DND-41 (cell line): ENCODE measurements at regions not wholly inside any gene's neighbourhood (a gene's known extent, or its start where the extent isn't known, plus 50 kb on each side); places are given as distances from the start of the nearest gene placed in this dataset.

ENCODE experiments used
- ATAC-seq: fragments of 200-7000 bp; cut with Tn5 transposase; 3 replicates; pipeline ENCODE4 v1.9.1; 2021; ENCODE audit warnings: low read depth; ENCODE audit not compliant: insufficient read depth
- DNase-seq: peaks from one replicate; pipeline ENCODE4 v3.0.0-alpha.2; 2020
- H2AFZ ChIP-seq: 2 replicates; pipeline ENCODE4 v1.6.0; 2012; ENCODE audit warnings: low read depth, low read length
- H3K27ac ChIP-seq: 2 replicates; pipeline ENCODE4 v1.5.1; 2012; ENCODE audit warnings: low read length, inconsistent platforms
- H3K27me3 ChIP-seq: fragments of 200-600 bp; sonication (generic); 2 replicates; pipeline ENCODE4 v1.6.0; 2012; ENCODE audit warnings: low read length, mild to moderate bottlenecking, inconsistent platforms; ENCODE audit not compliant: insufficient read depth, poor library complexity
- H3K36me3 ChIP-seq: 2 replicates; pipeline ENCODE4 v1.5.1; 2012; ENCODE audit warnings: low read length, inconsistent platforms; ENCODE audit not compliant: insufficient read depth
- H3K4me1 ChIP-seq: 2 replicates; pipeline ENCODE4 v1.5.1; 2012; ENCODE audit warnings: mild to moderate bottlenecking, low read length; ENCODE audit not compliant: insufficient read depth
- H3K4me2 ChIP-seq: 2 replicates; pipeline ENCODE4 v1.6.0; 2012; ENCODE audit warnings: mild to moderate bottlenecking, moderate library complexity, low read length, inconsistent platforms; ENCODE audit not compliant: insufficient read depth
- H3K4me3 ChIP-seq, 2 experiments: fragments of 200-600 bp in 1 of 2; shearing (Covaris generic) in 1 of 2; 2 replicates each; pipeline ENCODE4 v1.5.1; 2012 to 2016; ENCODE audit warnings: inconsistent platforms in 2 of 2, low read length in 2 of 2, mild to moderate bottlenecking in 2 of 2, low read depth in 1 of 2, moderate library complexity in 1 of 2
- H3K79me2 ChIP-seq: 2 replicates; pipeline ENCODE4 v1.6.0; 2012; ENCODE audit warnings: low read length, inconsistent platforms; ENCODE audit not compliant: insufficient read depth
- H3K9ac ChIP-seq: 2 replicates; pipeline ENCODE4 v1.6.0; 2012; ENCODE audit warnings: low read depth, mild to moderate bottlenecking, inconsistent platforms, low read length, moderate library complexity
- H3K9me3 ChIP-seq: 2 replicates; pipeline ENCODE4 v1.5.1; 2012; ENCODE audit warnings: low read length, moderate library complexity, mild to moderate bottlenecking, inconsistent platforms; ENCODE audit not compliant: insufficient read depth, severe bottlenecking
- H4K20me1 ChIP-seq: 2 replicates; pipeline ENCODE4 v1.6.0; 2012; ENCODE audit warnings: low read length; ENCODE audit not compliant: insufficient read depth
- CTCF ChIP-seq: IDR thresholded peaks from 2 replicates; pipeline ENCODE4 v1.5.1; 2012; ENCODE audit warnings: borderline replicate concordance, low read length, moderate library complexity, mild to moderate bottlenecking; ENCODE audit not compliant: poor library complexity, severe bottlenecking; ENCODE audit errors: extremely low read depth
- EZH2 ChIP-seq: IDR thresholded peaks from 3 replicates; pipeline ENCODE4 v1.6.1; 2012; ENCODE audit warnings: borderline replicate concordance, low read depth, mild to moderate bottlenecking, moderate library complexity, low read length, inconsistent platforms; ENCODE audit not compliant: severe bottlenecking

- H3K4me2 ChIP-seq, result no peak overlapping the region
- H3K79me2 ChIP-seq, result no peaks in the 10 kb centered on the region
- H4K20me1 ChIP-seq, result no peaks in the 10 kb centered on the region
- H3K9ac ChIP-seq, result no peak overlapping the region
- no peak overlapping the region for H3K27ac ChIP-seq
- no peak overlapping the region for H3K4me3 ChIP-seq
- H3K4me1 ChIP-seq, result no peaks in the 10 kb centered on the region
- peaks cover 6% of the 10 kb centered on the region for H3K27me3 ChIP-seq
- DNase-seq (no peak), ATAC-seq (no peak)
- no peaks in the 10 kb centered on the region for H3K36me3 ChIP-seq
- H2AFZ ChIP-seq, result no peak overlapping the region
- TF ChIP-seq EZH2 (no peak), CTCF (no peak)
- H3K9me3 ChIP-seq, result no peaks in the 10 kb centered on the region
Observed at GRCh38 chr5:34483442-34484033, 172.6 kb upstream of the RAI14 start.

GRCh38 chr5:34484216-34484920 lies 171.8 kb upstream of the RAI14 start:
- Histone ChIP-seq H3K4me2 (no peak overlapping the region), H3K79me2 (no peaks in the 10 kb centered on the region), H3K9ac (no peak overlapping the region), H3K27ac (no peak overlapping the region), H3K27me3 (peaks cover 6% of the 10 kb centered on the region), H3K4me3 (no peak overlapping the region), H3K9me3 (no peaks in the 10 kb centered on the region), H4K20me1 (no peaks in the 10 kb centered on the region), H2AFZ (no peak overlapping the region), H3K4me1 (no peaks in the 10 kb centered on the region), H3K36me3 (no peaks in the 10 kb centered on the region)
- ATAC-seq (no peak), DNase-seq (no peak)
- TF ChIP-seq CTCF (no peak), EZH2 (no peak)

GRCh38 chr5:34485768-34486030 lies 170.4 kb upstream of the RAI14 start:
- no peak overlapping the region for H3K27ac ChIP-seq
- no peaks in the 10 kb centered on the region for H4K20me1 ChIP-seq
- no peaks in the 10 kb centered on the region for H3K9me3 ChIP-seq
- TF ChIP-seq EZH2 (no peak), CTCF (no peak)
- no peak overlapping the region for H3K4me3 ChIP-seq
- H3K36me3 ChIP-seq, result no peaks in the 10 kb centered on the region
- no peak for DNase-seq
- no peaks in the 10 kb centered on the region for H3K79me2 ChIP-seq
- no peak for ATAC-seq
- peaks cover 10% of the 10 kb centered on the region for H3K27me3 ChIP-seq
- no peaks in the 10 kb centered on the region for H3K4me1 ChIP-seq
- no peak overlapping the region for H2AFZ ChIP-seq
- no peak overlapping the region for H3K4me2 ChIP-seq
- H3K9ac ChIP-seq, result no peak overlapping the region
